WTC11 (cell line): ENCODE measurements at regions not wholly inside any gene's neighbourhood (a gene's known extent, or its start where the extent isn't known, plus 50 kb on each side); places are given as distances from the start of the nearest gene placed in this dataset.

Experiments used
- ATF3 ChIP-seq: sonication (generic); formaldehyde crosslinking; conservative IDR thresholded peaks from 2 replicates; pipeline ENCODE4 v1.8.1; 2022; ENCODE audit warnings: mild to moderate bottlenecking, missing genetic modification reagents
- CTCF ChIP-seq: fragments of 200-600 bp; IDR thresholded peaks from 2 replicates; pipeline ENCODE4 v1.8.0; 2022; ENCODE audit warnings: antibody characterized with exemption
- E2F4 ChIP-seq: sonication (generic); formaldehyde crosslinking; IDR thresholded peaks from 2 replicates; pipeline ENCODE4 v1.8.1; 2022; ENCODE audit warnings: low read depth, mild to moderate bottlenecking, moderate library complexity, missing genetic modification reagents, borderline replicate concordance
- HMGA2 ChIP-seq: fragments of 250-450 bp; sonication (Bioruptor Pico); IDR thresholded peaks from 2 replicates; pipeline ENCODE4 v1.4.0; 2021; ENCODE audit warnings: mild to moderate bottlenecking, moderate library complexity
- IRF1 ChIP-seq: sonication (generic); formaldehyde crosslinking; IDR thresholded peaks from 2 replicates; pipeline ENCODE4 v1.8.0; 2023; ENCODE audit warnings: missing genetic modification reagents
- MAX ChIP-seq: sonication (generic); formaldehyde crosslinking; IDR thresholded peaks from 2 replicates; pipeline ENCODE4 v1.8.0; 2022; ENCODE audit warnings: mild to moderate bottlenecking, missing genetic modification reagents
- NR2C2 ChIP-seq: sonication (generic); formaldehyde crosslinking; IDR thresholded peaks from 2 replicates; pipeline ENCODE4 v1.8.0; 2022; ENCODE audit warnings: mild to moderate bottlenecking, missing genetic modification reagents
- SP1 ChIP-seq: sonication (generic); formaldehyde crosslinking; conservative IDR thresholded peaks from 2 replicates; pipeline ENCODE4 v1.8.1; 2022; ENCODE audit warnings: missing genetic modification reagents
- TCF7 ChIP-seq: sonication (generic); formaldehyde crosslinking; IDR thresholded peaks from 2 replicates; pipeline ENCODE4 v1.8.0; 2022; ENCODE audit warnings: mild to moderate bottlenecking, low read depth, missing genetic modification reagents, moderate library complexity
- USF1 ChIP-seq: sonication (generic); formaldehyde crosslinking; IDR thresholded peaks from 2 replicates; pipeline ENCODE4 v1.8.0; 2022; ENCODE audit warnings: mild to moderate bottlenecking, missing genetic modification reagents
- ZBTB21 ChIP-seq: sonication (generic); formaldehyde crosslinking; IDR thresholded peaks from 2 replicates; pipeline ENCODE4 v1.8.1; 2023; ENCODE audit warnings: mild to moderate bottlenecking, missing genetic modification reagents, borderline replicate concordance
- ZNF396 ChIP-seq: fragments of 250-450 bp; sonication (Bioruptor Pico); IDR thresholded peaks from 2 replicates; pipeline ENCODE4 v1.8.0; 2021; ENCODE audit warnings: mild to moderate bottlenecking, moderate library complexity, borderline replicate concordance

GRCh38 chr2:138439733-138440132, 61.8 kb upstream of the SPOPL start:
- no peak for TF ChIP-seq USF1 (CRISPR knock-in tag)
- TF ChIP-seq CTCF: no peak
- no peak for TF ChIP-seq ATF3 (CRISPR knock-in tag)
- TF ChIP-seq MAX (CRISPR knock-in tag): no peak
- TF ChIP-seq E2F4 (CRISPR knock-in tag): no peak
- TF ChIP-seq HMGA2 (CRISPR knock-in tag): no peak
- TF ChIP-seq ZNF396 (CRISPR knock-in tag): no peak
- no peak for TF ChIP-seq ZBTB21 (CRISPR knock-in tag)
- no peak for TF ChIP-seq NR2C2 (CRISPR knock-in tag)
- TF ChIP-seq SP1 (CRISPR knock-in tag): no peak
- TF ChIP-seq IRF1 (CRISPR knock-in tag): no peak
- no peak for TF ChIP-seq TCF7
